SU-DHL-6 (cell line): ENCODE measurements at regions not wholly inside any gene's neighbourhood (a gene's known extent, or its start where the extent isn't known, plus 50 kb on each side); places are given as distances from the start of the nearest gene placed in this dataset.

Experiments used
- H2AFZ ChIP-seq: fragments of 200-600 bp; sonication (generic); 2 replicates; pipeline ENCODE4 v1.6.1; 2014; ENCODE audit warnings: low read depth, mild to moderate bottlenecking, moderate library complexity, mixed read lengths, antibody characterized with exemption, low read length; ENCODE audit not compliant: severe bottlenecking
- H3F3A ChIP-seq: fragments of 200-600 bp; shearing (Covaris generic); 2 replicates; pipeline ENCODE4 v1.6.0; 2016; ENCODE audit warnings: antibody characterized with exemption, mild to moderate bottlenecking; ENCODE audit not compliant: insufficient read depth
- H3K27ac ChIP-seq: fragments of 200-600 bp; sonication (generic); 2 replicates; pipeline ENCODE4 v1.5.1; 2016; ENCODE audit warnings: low read depth, mild to moderate bottlenecking, low read length, moderate library complexity, mixed read lengths
- H3K27me3 ChIP-seq: fragments of 200-600 bp; sonication (generic), shearing (Covaris generic); 2 replicates; pipeline ENCODE4 v1.6.0; 2014; ENCODE audit warnings: mild to moderate bottlenecking, low read length
- H3K36me3 ChIP-seq: fragments of 200-600 bp; sonication (generic); 2 replicates; pipeline ENCODE4 v1.6.1; 2014; ENCODE audit warnings: mild to moderate bottlenecking, low read length, mixed read lengths
- H3K4me2 ChIP-seq: fragments of 300-600, 200-600 bp; shearing (Covaris generic), sonication (generic); 2 replicates; pipeline ENCODE4 v1.6.0; 2014; ENCODE audit warnings: low read length, low read depth, mild to moderate bottlenecking; ENCODE audit not compliant: poor library complexity, severe bottlenecking
- H3K4me3 ChIP-seq: fragments of 200-600 bp; sonication (generic); 2 replicates; pipeline ENCODE4 v1.5.1; 2014; ENCODE audit warnings: antibody characterized with exemption, low read length, mild to moderate bottlenecking, mixed read lengths; ENCODE audit not compliant: insufficient read depth, poor library complexity, severe bottlenecking
- H3K79me2 ChIP-seq: fragments of 200-600 bp; sonication (generic); 2 replicates; pipeline ENCODE4 v1.6.1; 2014; ENCODE audit warnings: mild to moderate bottlenecking, low read length, moderate library complexity; ENCODE audit not compliant: insufficient read depth
- H3K9ac ChIP-seq: fragments of 200-600 bp; sonication (generic); 2 replicates; pipeline ENCODE4 v1.7.0; 2014; ENCODE audit warnings: mild to moderate bottlenecking, low read length
- H3K9me2 ChIP-seq: fragments of 200-600 bp; sonication (generic); replicated peaks from 2 replicates; pipeline ENCODE4 v1.6.1; 2014; ENCODE audit warnings: low read length; ENCODE audit not compliant: insufficient read depth
- H3K9me3 ChIP-seq: fragments of 200-600 bp; sonication (generic); 2 replicates; pipeline ENCODE4 v1.6.1; 2014; ENCODE audit warnings: low read length, mixed read lengths; ENCODE audit not compliant: insufficient read depth
- H4K20me1 ChIP-seq: fragments of 200-600 bp; sonication (generic); 2 replicates; pipeline ENCODE4 v1.6.1; 2014; ENCODE audit warnings: low read depth, mild to moderate bottlenecking, antibody characterized with exemption, low read length, moderate library complexity, mixed read lengths
- EZH2phosphoT487 ChIP-seq: fragments of 200-600 bp; sonication (generic), shearing (Covaris generic); conservative IDR thresholded peaks from 2 replicates; pipeline ENCODE4 v1.6.1; 2018; ENCODE audit warnings: mild to moderate bottlenecking, antibody characterized with exemption, low read length, moderate library complexity, mixed read lengths
- TF ChIP-seq, protein P1 (sequence below): fragments of 200-600 bp; sonication (generic); IDR thresholded peaks from one replicate; pipeline ENCODE4 v1.5.1; 2017; ENCODE audit warnings: antibody characterized with exemption, mild to moderate bottlenecking, low read length, moderate library complexity; ENCODE audit not compliant: insufficient read depth, poor library complexity, severe bottlenecking

DNA sequence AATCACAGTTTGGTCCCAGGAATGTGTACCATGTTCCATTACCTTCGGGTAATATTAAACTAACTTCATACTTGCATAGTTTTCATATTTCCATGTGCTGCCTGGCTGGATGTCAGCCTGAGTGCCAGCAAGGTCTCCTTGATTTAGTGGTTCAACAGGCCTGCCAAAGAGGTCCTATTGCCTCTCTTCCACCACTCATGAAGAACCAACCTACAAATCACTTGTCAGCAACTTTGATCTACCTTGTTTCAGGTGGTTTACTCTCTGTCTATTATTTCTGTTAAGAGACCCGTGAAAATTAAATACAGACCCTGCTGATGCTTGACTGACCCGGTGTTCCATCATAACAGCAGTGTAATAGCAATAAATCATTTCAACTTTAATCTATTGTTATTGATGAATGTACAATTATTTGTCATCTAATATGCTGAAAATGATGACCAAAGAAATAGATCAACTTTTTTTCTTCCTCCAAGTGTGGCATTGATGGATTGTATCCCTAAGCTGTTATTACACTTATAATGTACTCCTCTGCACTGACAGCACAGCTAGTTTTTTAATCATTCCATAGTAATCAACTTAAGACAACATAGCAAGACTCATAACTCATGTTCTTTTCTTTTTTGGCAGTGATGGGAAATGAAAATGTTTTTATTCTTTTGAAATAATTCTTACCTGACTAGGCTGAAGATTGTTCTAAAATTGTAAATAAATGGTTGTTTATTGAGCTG, 1220.2 kb upstream of the ACVR2A start:
- no peaks in the 10 kb centered on the region for H3K9me2 ChIP-seq
- no peaks in the 10 kb centered on the region for H3K36me3 ChIP-seq
- no peaks in the 10 kb centered on the region for H3F3A ChIP-seq
- H4K20me1 ChIP-seq = no peaks in the 10 kb centered on the region
- H3K27me3 ChIP-seq = no peaks in the 10 kb centered on the region
- H3K9ac ChIP-seq = no peak overlapping the region
- H2AFZ ChIP-seq = no peak overlapping the region
- H3K9me3 ChIP-seq = no peaks in the 10 kb centered on the region
- no peak for TF ChIP-seq EZH2phosphoT487
- TF ChIP-seq, protein P1, sequence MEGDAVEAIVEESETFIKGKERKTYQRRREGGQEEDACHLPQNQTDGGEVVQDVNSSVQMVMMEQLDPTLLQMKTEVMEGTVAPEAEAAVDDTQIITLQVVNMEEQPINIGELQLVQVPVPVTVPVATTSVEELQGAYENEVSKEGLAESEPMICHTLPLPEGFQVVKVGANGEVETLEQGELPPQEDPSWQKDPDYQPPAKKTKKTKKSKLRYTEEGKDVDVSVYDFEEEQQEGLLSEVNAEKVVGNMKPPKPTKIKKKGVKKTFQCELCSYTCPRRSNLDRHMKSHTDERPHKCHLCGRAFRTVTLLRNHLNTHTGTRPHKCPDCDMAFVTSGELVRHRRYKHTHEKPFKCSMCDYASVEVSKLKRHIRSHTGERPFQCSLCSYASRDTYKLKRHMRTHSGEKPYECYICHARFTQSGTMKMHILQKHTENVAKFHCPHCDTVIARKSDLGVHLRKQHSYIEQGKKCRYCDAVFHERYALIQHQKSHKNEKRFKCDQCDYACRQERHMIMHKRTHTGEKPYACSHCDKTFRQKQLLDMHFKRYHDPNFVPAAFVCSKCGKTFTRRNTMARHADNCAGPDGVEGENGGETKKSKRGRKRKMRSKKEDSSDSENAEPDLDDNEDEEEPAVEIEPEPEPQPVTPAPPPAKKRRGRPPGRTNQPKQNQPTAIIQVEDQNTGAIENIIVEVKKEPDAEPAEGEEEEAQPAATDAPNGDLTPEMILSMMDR = no peak
- no peak overlapping the region for H3K4me3 ChIP-seq
- H3K79me2 ChIP-seq = no peaks in the 10 kb centered on the region
- H3K27ac ChIP-seq = no peak overlapping the region
- no peak overlapping the region for H3K4me2 ChIP-seq

GRCh38 chr2:146623771-146624170, 1221.1 kb upstream of the ACVR2A start:
- Histone ChIP-seq H2AFZ (no peak overlapping the region), H3K9me3 (no peaks in the 10 kb centered on the region), H3K27ac (no peak overlapping the region), H4K20me1 (no peaks in the 10 kb centered on the region), H3K4me3 (no peak overlapping the region), H3K4me2 (no peak overlapping the region), H3F3A (no peaks in the 10 kb centered on the region), H3K36me3 (no peaks in the 10 kb centered on the region), H3K9ac (no peak overlapping the region), H3K9me2 (no peaks in the 10 kb centered on the region), H3K27me3 (no peaks in the 10 kb centered on the region), H3K79me2 (no peaks in the 10 kb centered on the region)
- TF ChIP-seq EZH2phosphoT487 = no peak
- TF ChIP-seq, protein P1 = no peak

- Histone ChIP-seq H3K27me3 (no peaks in the 10 kb centered on the region), H3K9me2 (no peaks in the 10 kb centered on the region), H3K4me3 (no peak overlapping the region), H3F3A (no peaks in the 10 kb centered on the region), H3K4me2 (no peak overlapping the region), H4K20me1 (no peaks in the 10 kb centered on the region), H2AFZ (no peak overlapping the region), H3K27ac (no peak overlapping the region), H3K79me2 (no peaks in the 10 kb centered on the region), H3K9me3 (no peaks in the 10 kb centered on the region), H3K9ac (no peak overlapping the region), H3K36me3 (no peaks in the 10 kb centered on the region)
- no peak for TF ChIP-seq EZH2phosphoT487
- TF ChIP-seq, protein P1 = no peak
These were observed 1223.2 kb upstream of the ACVR2A start for GRCh38 chr2:146621656-146622055.
